Vagina (tissue), 2 donors: ENCODE measurements at regions not wholly inside any gene's neighbourhood (a gene's known extent, or its start where the extent isn't known, plus 50 kb on each side); places are given as distances from the start of the nearest gene placed in this dataset.

Experiments
- POLR2A ChIP-seq, 2 donors: fragments of 450-650 bp; IDR thresholded peaks; one replicate each; pipeline ENCODE4 v1.6.1; 2017; ENCODE audit warnings: antibody characterized with exemption in 2 of 2, mild to moderate bottlenecking in 2 of 2, moderate library complexity in 2 of 2
- TF ChIP-seq, protein P1 (sequence below), 3 experiments: fragments of 450-650 bp in 2 of 3; fragments of 200-600 bp in 1 of 3; sonication (generic) in 1 of 3; IDR thresholded peaks; one replicate each; pipeline ENCODE4 v1.5.1; 2017 to 2019; ENCODE audit warnings: antibody characterized with exemption in 3 of 3, mild to moderate bottlenecking in 2 of 3, moderate library complexity in 2 of 3

DNA sequence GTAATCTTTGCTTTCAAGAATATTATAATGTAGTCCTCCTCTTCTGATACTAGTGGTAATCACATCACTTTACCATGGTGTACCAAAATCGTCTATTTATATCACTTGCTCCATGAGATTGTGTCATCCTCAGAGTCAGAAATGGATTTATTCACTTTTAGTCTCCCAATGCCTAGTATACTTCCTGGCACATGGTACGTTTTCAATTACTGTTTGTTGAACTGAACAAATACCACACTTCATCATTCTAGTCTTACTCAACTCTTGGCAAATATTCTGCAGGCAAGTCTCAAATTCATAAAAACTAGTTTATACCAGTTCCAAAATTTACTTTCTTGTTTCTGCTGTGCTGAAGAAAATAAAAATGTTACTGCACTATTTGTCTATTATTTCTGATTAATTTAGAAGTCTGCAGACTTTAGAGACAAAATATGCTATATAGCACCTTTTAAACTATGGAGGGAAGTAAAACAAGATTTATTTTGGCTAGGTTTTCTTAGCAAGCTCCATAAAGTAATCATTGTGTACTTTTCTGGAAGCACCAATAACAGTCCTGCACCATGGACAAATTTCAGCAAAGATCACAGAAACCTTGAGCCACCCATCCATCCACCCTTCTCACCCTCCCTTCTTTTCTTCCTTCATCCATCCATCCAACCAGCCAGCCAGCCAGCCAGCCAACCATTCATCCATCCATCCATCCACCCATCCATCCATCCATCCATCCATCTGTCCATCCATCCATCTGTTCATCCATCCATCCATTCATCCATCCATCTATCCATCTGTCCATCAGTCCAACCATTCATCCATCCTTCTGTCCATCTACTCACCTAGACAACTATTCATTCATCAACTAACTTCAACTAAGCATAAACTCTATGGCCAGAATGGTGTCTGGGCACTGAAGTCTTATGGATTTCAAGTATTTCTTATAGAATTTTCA is 102.1 kb upstream of the STMND1 start:
- TF ChIP-seq, protein P1, sequence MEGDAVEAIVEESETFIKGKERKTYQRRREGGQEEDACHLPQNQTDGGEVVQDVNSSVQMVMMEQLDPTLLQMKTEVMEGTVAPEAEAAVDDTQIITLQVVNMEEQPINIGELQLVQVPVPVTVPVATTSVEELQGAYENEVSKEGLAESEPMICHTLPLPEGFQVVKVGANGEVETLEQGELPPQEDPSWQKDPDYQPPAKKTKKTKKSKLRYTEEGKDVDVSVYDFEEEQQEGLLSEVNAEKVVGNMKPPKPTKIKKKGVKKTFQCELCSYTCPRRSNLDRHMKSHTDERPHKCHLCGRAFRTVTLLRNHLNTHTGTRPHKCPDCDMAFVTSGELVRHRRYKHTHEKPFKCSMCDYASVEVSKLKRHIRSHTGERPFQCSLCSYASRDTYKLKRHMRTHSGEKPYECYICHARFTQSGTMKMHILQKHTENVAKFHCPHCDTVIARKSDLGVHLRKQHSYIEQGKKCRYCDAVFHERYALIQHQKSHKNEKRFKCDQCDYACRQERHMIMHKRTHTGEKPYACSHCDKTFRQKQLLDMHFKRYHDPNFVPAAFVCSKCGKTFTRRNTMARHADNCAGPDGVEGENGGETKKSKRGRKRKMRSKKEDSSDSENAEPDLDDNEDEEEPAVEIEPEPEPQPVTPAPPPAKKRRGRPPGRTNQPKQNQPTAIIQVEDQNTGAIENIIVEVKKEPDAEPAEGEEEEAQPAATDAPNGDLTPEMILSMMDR (IDR thresholded peaks at IDR 0.05) = no peak
- TF ChIP-seq POLR2A (IDR thresholded peaks at IDR 0.05) = no peak
